ENCODE measurements at regions not wholly inside any gene's neighbourhood (a gene's known extent, or its start where the extent isn't known, plus 50 kb on each side); places are given as distances from the start of the nearest gene placed in this dataset.

DNA sequence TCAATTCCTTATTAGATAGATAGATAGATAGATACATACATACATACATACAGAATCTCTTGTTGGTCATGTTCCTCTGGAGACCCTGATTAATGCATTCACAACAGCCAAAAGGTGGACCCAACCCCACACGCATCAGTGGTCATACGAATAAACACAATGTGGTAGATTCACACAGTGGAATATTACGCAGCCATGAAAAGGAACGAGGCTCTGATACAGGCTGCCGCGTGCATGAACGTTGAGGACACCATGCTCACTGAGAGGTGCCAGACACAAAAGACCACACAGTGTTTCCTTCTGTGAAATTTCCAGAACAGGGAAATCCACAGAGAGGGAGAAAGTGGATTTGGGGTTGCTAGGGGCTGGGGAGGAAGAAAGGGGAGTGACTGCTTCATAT is 136.7 kb downstream of the CRLF2 start:
- intact Hi-C loops (cut with DNase I), result no loop called here
- ATAC-seq, result no peak
- TF ChIP-seq, protein P1, sequence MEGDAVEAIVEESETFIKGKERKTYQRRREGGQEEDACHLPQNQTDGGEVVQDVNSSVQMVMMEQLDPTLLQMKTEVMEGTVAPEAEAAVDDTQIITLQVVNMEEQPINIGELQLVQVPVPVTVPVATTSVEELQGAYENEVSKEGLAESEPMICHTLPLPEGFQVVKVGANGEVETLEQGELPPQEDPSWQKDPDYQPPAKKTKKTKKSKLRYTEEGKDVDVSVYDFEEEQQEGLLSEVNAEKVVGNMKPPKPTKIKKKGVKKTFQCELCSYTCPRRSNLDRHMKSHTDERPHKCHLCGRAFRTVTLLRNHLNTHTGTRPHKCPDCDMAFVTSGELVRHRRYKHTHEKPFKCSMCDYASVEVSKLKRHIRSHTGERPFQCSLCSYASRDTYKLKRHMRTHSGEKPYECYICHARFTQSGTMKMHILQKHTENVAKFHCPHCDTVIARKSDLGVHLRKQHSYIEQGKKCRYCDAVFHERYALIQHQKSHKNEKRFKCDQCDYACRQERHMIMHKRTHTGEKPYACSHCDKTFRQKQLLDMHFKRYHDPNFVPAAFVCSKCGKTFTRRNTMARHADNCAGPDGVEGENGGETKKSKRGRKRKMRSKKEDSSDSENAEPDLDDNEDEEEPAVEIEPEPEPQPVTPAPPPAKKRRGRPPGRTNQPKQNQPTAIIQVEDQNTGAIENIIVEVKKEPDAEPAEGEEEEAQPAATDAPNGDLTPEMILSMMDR (IDR thresholded peaks at IDR 0.05), result no peak

GRCh38 chrX:1075156-1075555 is 137.3 kb downstream of the CRLF2 start:
- Histone ChIP-seq H3K27me3 (ENCODE audit: insufficient read depth in 3 of 3, low read length in 2 of 3) (no peaks in the 10 kb centered on the region), H3K4me1 (no peaks in the 10 kb centered on the region), H3K27ac (no peak overlapping the region), H3K4me3 (no peak overlapping the region), H3K9me3 (no peaks in the 10 kb centered on the region), H3K36me3 (ENCODE audit: insufficient read depth in 1 of 2, low read depth in 1 of 2) (no peaks in the 10 kb centered on the region)
- intact Hi-C loops (cut with DNase I), result no loop called here
- 91 to 92% (median 91%) methylated on average over 7 of the region's 7 CpGs for WGBS, 3 donors
- no peak for ATAC-seq
- TF ChIP-seq, protein P1 (IDR thresholded peaks at IDR 0.05), result no peak
- DNase-seq, result no peak

More for the DNA sequence above, 136.7 kb downstream of the CRLF2 start:
- DNase-seq, result no peak
- 95 to 97% (median 96%) methylated on average over 7 of the region's 7 CpGs for WGBS, 3 donors
- no peak overlapping the region for H3K27ac ChIP-seq
- H3K4me3 ChIP-seq, result no peak overlapping the region
- H3K27me3 ChIP-seq (ENCODE audit: insufficient read depth in 3 of 3, low read length in 2 of 3), result no peaks in the 10 kb centered on the region
- no peaks in the 10 kb centered on the region for H3K9me3 ChIP-seq
- H3K36me3 ChIP-seq (ENCODE audit: insufficient read depth in 1 of 2, low read depth in 1 of 2), result no peaks in the 10 kb centered on the region
- H3K4me1 ChIP-seq, result no peaks in the 10 kb centered on the region

DNA sequence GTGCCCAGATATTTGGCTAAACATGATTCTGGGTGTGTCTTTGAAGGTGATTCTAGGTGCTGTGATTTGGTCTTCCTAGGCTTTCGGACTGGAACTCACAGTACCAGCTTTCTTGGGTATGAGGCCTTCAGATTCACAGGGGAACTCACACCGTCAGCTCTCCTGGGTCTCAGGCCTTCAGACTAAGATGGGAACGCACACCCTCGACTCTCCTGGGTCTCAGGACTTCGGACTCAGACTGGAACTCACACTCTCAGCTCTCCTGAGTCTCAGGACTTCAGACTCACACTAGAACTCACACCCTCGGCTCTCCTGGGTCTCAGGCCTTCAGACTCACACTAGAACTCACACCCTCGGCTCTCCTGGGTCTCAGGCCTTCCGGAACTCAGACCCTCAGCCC is 137.7 kb downstream of the CRLF2 start:
- TF ChIP-seq, protein P1 (IDR thresholded peaks at IDR 0.05), result no peak
- Histone ChIP-seq H3K36me3 (ENCODE audit: insufficient read depth in 1 of 2, low read depth in 1 of 2) (no peaks in the 10 kb centered on the region), H3K27me3 (ENCODE audit: insufficient read depth in 3 of 3, low read length in 2 of 3) (no peaks in the 10 kb centered on the region), H3K9me3 (no peaks in the 10 kb centered on the region), H3K27ac (no peak overlapping the region), H3K4me1 (no peaks in the 10 kb centered on the region), H3K4me3 (no peak overlapping the region)
- ATAC-seq (no peak), DNase-seq (no peak)
- 52 to 90% (median 65%) methylated on average over 8 of the region's 8 CpGs for WGBS, 3 donors
- intact Hi-C loops (cut with DNase I), result no loop called here

GRCh38 chrX:1074172-1074571 is 138.3 kb downstream of the CRLF2 start:
- H3K4me3 ChIP-seq, result no peak overlapping the region
- intact Hi-C loops (cut with DNase I), result no loop called here
- no peaks in the 10 kb centered on the region for H3K4me1 ChIP-seq
- DNase-seq (no peak), ATAC-seq (no peak)
- no peaks in the 10 kb centered on the region for H3K27me3 ChIP-seq (ENCODE audit: insufficient read depth in 3 of 3, low read length in 2 of 3)
- 89 to 95% (median 93%) methylated on average over 3 of the region's 3 CpGs for WGBS, 3 donors
- H3K9me3 ChIP-seq, result no peaks in the 10 kb centered on the region
- no peak overlapping the region for H3K27ac ChIP-seq
- TF ChIP-seq, protein P1 (IDR thresholded peaks at IDR 0.05), result no peak
- no peaks in the 10 kb centered on the region for H3K36me3 ChIP-seq (ENCODE audit: insufficient read depth in 1 of 2, low read depth in 1 of 2)

GRCh38 chrX:1072637-1073377 is 139.6 kb downstream of the CRLF2 start:
- H3K27me3 ChIP-seq (ENCODE audit: insufficient read depth in 3 of 3, low read length in 2 of 3), result no peaks in the 10 kb centered on the region
- DNase-seq (no peak), ATAC-seq (no peak)
- 69 to 85% (median 85%) methylated on average over 24 of the region's 24 CpGs for whole genome bisulfite sequencing, 3 donors
- H3K4me3 ChIP-seq, result no peak overlapping the region
- no peaks in the 10 kb centered on the region for H3K4me1 ChIP-seq
- TF ChIP-seq, protein P1 (IDR thresholded peaks at IDR 0.05), result no peak
- H3K36me3 ChIP-seq (ENCODE audit: insufficient read depth in 1 of 2, low read depth in 1 of 2), result no peaks in the 10 kb centered on the region
- intact Hi-C loops (cut with DNase I), result no loop called here
- H3K27ac ChIP-seq, result no peak overlapping the region
- H3K9me3 ChIP-seq, result no peaks in the 10 kb centered on the region
